Globus pallidus (tissue), 1 donor: ENCODE measurements at regions not wholly inside any gene's neighbourhood (a gene's known extent, or its start where the extent isn't known, plus 50 kb on each side); places are given as distances from the start of the nearest gene placed in this dataset.
"Not testable (repeated sequence)": the region's sequence is repeated elsewhere in the genome, so short reads cannot be mapped to it uniquely, and the experiment has no call there.

Experiments used
- DNase-seq: peaks from one replicate; pipeline ENCODE4 v3.0.0-alpha.2; 2015; ENCODE audit warnings: low spot score

GRCh38 chr3:174336784-174337183, 522.4 kb upstream of the NAALADL2 start:
- DNase-seq: no peak

- no peak for DNase-seq
Measured at GRCh38 chr3:174337227-174337626, 521.9 kb upstream of the NAALADL2 start.

- no peak for DNase-seq
Measured at GRCh38 chr3:174340624-174341587, 518.2 kb upstream of the NAALADL2 start.

- no peak for DNase-seq
Measured at GRCh38 chr3:174342171-174342570, 517.0 kb upstream of the NAALADL2 start.

GRCh38 chr3:174342941-174343501, 516.1 kb upstream of the NAALADL2 start:
- no peak for DNase-seq

GRCh38 chr3:174346141-174346540, 513.0 kb upstream of the NAALADL2 start:
- no peak for DNase-seq

- peak; percentile 48 for DNase-seq
Measured at GRCh38 chr3:174346571-174346970, 512.6 kb upstream of the NAALADL2 start.

- no peak for DNase-seq
Measured at GRCh38 chr3:174347474-174348138, 511.5 kb upstream of the NAALADL2 start.

GRCh38 chr3:174352227-174352626, 506.9 kb upstream of the NAALADL2 start:
- no peak for DNase-seq

- peak; percentile 22 for DNase-seq
Measured at GRCh38 chr3:174355505-174355904, 503.6 kb upstream of the NAALADL2 start.

- DNase-seq: no peak
Measured at GRCh38 chr3:174356596-174356995, 502.5 kb upstream of the NAALADL2 start.

GRCh38 chr3:174358252-174358651, 500.9 kb upstream of the NAALADL2 start:
- no peak for DNase-seq

- DNase-seq: no peak
Measured at GRCh38 chr3:174362556-174362955, 496.6 kb upstream of the NAALADL2 start.

- no peak for DNase-seq
Measured at GRCh38 chr3:174363256-174363655, 495.9 kb upstream of the NAALADL2 start.

- DNase-seq: no peak
Measured at GRCh38 chr3:174365796-174366195, 493.3 kb upstream of the NAALADL2 start.

GRCh38 chr3:174366904-174367303, 492.2 kb upstream of the NAALADL2 start:
- DNase-seq: not testable (repeated sequence)

- no peak for DNase-seq
Measured at GRCh38 chr3:174376346-174376745, 482.8 kb upstream of the NAALADL2 start.

GRCh38 chr3:174377096-174377495, 482.0 kb upstream of the NAALADL2 start:
- DNase-seq: no peak

- no peak for DNase-seq
Measured at GRCh38 chr3:174377684-174378083, 481.4 kb upstream of the NAALADL2 start.

GRCh38 chr3:174382878-174383277, 476.3 kb upstream of the NAALADL2 start:
- DNase-seq: no peak

GRCh38 chr3:174387736-174388135, 471.4 kb upstream of the NAALADL2 start:
- DNase-seq: no peak

GRCh38 chr3:174397848-174398247, 461.3 kb upstream of the NAALADL2 start:
- DNase-seq: no peak

- no peak for DNase-seq
Measured at GRCh38 chr3:174398761-174399160, 460.4 kb upstream of the NAALADL2 start.
